Activated CD4-positive, alpha-beta T cell treated with anti-CD3 and anti-CD28 coated beads for 36 hours (primary cell): ENCODE measurements at regions not wholly inside any gene's neighbourhood (a gene's known extent, or its start where the extent isn't known, plus 50 kb on each side); places are given as distances from the start of the nearest gene placed in this dataset.

Experiments used
- ATAC-seq: fragments of 200-7000 bp; cut with Tn5 transposase; one replicate; pipeline ENCODE4 v1.10.0; 2021; ENCODE audit warnings: mild to moderate bottlenecking, moderate library complexity
- CTCF ChIA-PET: fragments of 350-600 bp; sonication (Branson Sonifier 250); formaldehyde crosslinking; loops from one replicate; lab custom pipeline; 2021; ENCODE audit warnings: antibody characterized with exemption; lab: Charles Lee
- POLR2A ChIA-PET: fragments of 350-600 bp; sonication (Branson Sonifier 250); formaldehyde crosslinking; loops from one replicate; lab custom pipeline; 2021; ENCODE audit warnings: antibody characterized with exemption, inconsistent platforms; lab: Charles Lee
- DNase-seq: peaks from one replicate; pipeline ENCODE4 v3.0.0-alpha.2; 2020
- H3K27ac Mint-ChIP-seq: one replicate; pipeline ENCODE4 v1.8.0; 2021; ENCODE audit warnings: mixed read lengths
- H3K27me3 Mint-ChIP-seq: one replicate; pipeline ENCODE4 v1.8.0; 2021; ENCODE audit warnings: mixed read lengths
- H3K36me3 Mint-ChIP-seq: one replicate; pipeline ENCODE4 v1.8.0; 2021; ENCODE audit warnings: low read depth, mixed read lengths
- H3K4me1 Mint-ChIP-seq: one replicate; pipeline ENCODE4 v1.8.0; 2021; ENCODE audit warnings: mixed read lengths
- H3K4me3 Mint-ChIP-seq: one replicate; pipeline ENCODE4 v1.8.0; 2021; ENCODE audit warnings: mild to moderate bottlenecking, moderate library complexity, mixed read lengths
- H3K9me3 Mint-ChIP-seq: one replicate; pipeline ENCODE4 v1.8.0; 2021; ENCODE audit warnings: low read depth, mixed read lengths
- intact Hi-C, 2 experiments: fragments of 100-400 bp; cut with DNase I in 1 of 2; cut with micrococcal nuclease in 1 of 2; formaldehyde crosslinking; loops; one replicate each; pipeline versions ENCODE4 v1.14.2 to v1.15.1; 2022 to 2024; cut with DNase I, micrococcal nuclease

DNA sequence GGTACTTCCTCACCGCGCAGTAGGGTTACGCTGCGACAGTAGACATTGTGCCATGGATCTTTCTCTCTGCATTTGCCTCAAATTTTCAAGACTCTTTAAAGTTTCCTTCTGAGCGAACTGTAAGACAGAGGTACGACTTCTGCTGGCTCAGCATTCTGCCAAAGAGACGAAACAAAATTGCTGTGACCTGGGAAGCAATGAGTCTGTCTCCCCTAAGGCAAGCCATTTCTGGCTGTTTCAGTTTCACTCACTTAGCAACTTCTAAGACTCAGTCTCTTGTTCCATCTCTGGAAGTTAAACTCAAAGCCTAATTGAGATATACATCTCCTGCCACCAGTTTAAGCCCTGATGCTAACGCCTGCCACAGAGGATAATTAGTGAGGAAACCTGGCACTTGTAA lies 510.9 kb upstream of the DAB1 start:
- Mint-ChIP-seq H3K27ac (no peak overlapping the region), H3K27me3 (peaks cover 2% of the 10 kb centered on the region), H3K4me1 (no peaks in the 10 kb centered on the region), H3K36me3 (no peaks in the 10 kb centered on the region), H3K9me3 (peaks cover 2% of the 10 kb centered on the region), H3K4me3 (no peak overlapping the region)
- ChIA-PET POLR2A (no interaction called here), CTCF (no interaction called here)
- intact Hi-C loops = no loop called here
- no peak for DNase-seq
- no peak for ATAC-seq

DNA sequence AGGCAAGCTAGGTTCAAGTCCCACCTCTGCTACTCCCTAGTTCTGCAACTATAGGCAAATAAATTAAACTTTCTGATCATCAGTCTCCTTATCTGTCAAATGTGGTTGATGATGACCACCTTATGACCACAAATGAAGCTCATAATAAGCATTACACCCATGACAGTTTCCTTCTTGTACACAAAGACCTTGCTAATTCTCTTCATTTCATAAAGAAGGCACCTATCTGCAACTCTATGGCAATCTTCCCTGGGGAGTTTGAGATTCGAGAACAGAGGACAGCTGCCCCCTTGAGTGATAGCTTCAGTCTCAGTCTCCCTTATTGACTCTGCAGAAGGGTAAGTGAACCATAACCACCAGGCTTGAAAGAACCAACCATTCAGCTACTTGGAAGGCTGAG lies 503.1 kb upstream of the DAB1 start:
- intact Hi-C loops = no loop called here
- DNase-seq (no peak), ATAC-seq (no peak)
- Mint-ChIP-seq H3K27me3 (no peaks in the 10 kb centered on the region), H3K36me3 (no peaks in the 10 kb centered on the region), H3K27ac (no peak overlapping the region), H3K4me3 (no peak overlapping the region), H3K9me3 (no peaks in the 10 kb centered on the region), H3K4me1 (no peaks in the 10 kb centered on the region)
- ChIA-PET CTCF (no interaction called here), POLR2A (no interaction called here)

DNA sequence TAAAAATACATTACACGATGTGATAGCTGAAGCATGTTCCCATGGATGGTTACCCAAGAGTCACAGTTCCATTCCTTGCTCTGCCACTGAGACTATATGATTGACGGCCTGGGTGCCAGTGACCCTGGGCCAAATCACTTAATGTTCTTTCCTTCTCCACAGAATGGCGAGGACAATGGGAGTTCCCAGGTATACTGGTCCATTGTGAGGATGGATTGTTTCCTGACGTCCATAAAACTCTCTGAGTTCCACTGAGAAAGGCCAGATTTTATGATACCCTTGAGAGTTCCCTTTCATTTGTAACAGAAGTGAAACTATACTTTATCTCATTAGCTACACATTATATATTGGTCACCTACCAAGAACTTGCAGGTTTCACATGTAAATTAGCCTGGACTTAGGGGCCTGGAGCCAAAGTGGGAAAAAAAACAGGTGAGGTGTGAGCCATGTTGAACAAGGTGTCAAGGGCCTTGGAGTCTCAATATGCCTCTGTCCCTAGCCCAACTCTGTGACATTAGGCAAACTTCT lies 502.2 kb upstream of the DAB1 start:
- Mint-ChIP-seq H3K4me1 (no peaks in the 10 kb centered on the region), H3K36me3 (no peaks in the 10 kb centered on the region), H3K27me3 (no peaks in the 10 kb centered on the region), H3K9me3 (no peaks in the 10 kb centered on the region), H3K27ac (no peak overlapping the region), H3K4me3 (no peak overlapping the region)
- ChIA-PET POLR2A (no interaction called here), CTCF (no interaction called here)
- intact Hi-C loops = no loop called here
- ATAC-seq = no peak
- DNase-seq = no peak

DNA sequence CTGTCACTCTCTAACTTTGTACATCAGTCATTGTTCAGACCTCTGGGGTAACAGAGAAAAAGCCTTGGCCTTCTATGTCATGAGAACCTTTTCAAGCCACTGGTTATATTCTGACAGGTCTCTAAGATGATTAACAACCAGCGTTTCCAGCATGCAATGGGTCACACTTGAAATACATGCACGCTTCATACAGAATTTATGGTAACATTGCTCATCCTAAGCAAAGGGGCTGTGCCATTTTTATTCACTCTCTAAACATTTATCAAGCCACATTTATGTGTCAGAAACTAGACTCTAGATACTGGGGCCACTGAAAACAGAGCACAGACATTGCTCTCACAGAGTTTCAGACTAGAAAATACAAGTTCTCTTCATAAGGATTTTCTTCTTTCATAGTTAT lies 501.4 kb upstream of the DAB1 start:
- Mint-ChIP-seq H3K36me3 (no peaks in the 10 kb centered on the region), H3K27me3 (no peaks in the 10 kb centered on the region), H3K4me3 (no peak overlapping the region), H3K4me1 (no peaks in the 10 kb centered on the region), H3K9me3 (no peaks in the 10 kb centered on the region), H3K27ac (no peak overlapping the region)
- ChIA-PET CTCF (no interaction called here), POLR2A (no interaction called here)
- ATAC-seq = no peak
- intact Hi-C loops = no loop called here
- no peak for DNase-seq

DNA sequence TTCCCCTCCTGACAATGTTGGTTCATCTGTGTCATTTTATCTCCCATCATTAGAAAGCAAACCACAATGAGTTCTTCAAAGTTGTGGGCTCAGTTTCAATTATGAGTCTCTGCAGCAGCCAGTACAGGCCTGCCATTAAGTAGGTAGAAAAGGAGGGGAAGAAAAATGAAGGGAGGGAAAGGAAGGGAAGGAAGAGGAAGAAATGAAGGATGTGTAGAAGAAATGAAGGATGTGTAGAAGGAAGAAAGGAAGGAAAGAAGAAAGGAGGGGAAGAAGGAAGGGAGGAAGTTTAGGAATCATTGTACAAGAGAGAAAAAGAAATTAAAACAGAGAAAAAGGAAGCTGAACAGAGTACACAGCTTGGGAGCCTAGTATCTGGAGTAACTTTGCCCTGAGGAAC lies 498.3 kb upstream of the DAB1 start:
- Mint-ChIP-seq H3K4me3 (no peak overlapping the region), H3K4me1 (no peaks in the 10 kb centered on the region), H3K27me3 (no peaks in the 10 kb centered on the region), H3K9me3 (no peaks in the 10 kb centered on the region), H3K36me3 (no peaks in the 10 kb centered on the region), H3K27ac (no peak overlapping the region)
- CTCF ChIA-PET = no interaction called here
- no peak for DNase-seq
- POLR2A ChIA-PET = no interaction called here
- no peak for ATAC-seq
- intact Hi-C loops = no loop called here

DNA sequence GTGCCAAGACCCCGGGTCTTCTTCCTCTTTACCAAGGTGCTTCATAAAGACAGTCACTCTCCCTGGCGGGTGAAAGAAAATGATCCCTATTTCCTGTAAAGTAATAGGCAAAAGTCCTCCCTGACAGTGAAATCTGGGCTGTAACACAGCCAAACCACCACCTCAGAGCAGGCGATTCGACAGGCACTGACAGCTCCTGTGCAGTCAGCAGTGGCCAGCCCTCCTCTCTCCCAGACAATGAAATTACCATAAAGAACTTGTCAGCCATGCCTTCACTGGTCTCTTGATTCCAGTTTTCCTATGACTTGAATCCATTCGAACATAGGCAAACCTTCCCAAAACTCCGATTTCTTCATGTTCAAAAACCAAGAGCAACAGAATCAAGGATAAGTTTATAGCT lies 492.2 kb upstream of the DAB1 start:
- intact Hi-C loops = no loop called here
- DNase-seq = no peak
- no peak overlapping the region for H3K4me3 Mint-ChIP-seq
- no peaks in the 10 kb centered on the region for H3K4me1 Mint-ChIP-seq
- H3K36me3 Mint-ChIP-seq = no peaks in the 10 kb centered on the region
- POLR2A ChIA-PET = no interaction called here
- no peaks in the 10 kb centered on the region for H3K9me3 Mint-ChIP-seq
- no peak for ATAC-seq
- H3K27me3 Mint-ChIP-seq = peaks cover 4% of the 10 kb centered on the region
- no peak overlapping the region for H3K27ac Mint-ChIP-seq
- CTCF ChIA-PET = no interaction called here

DNA sequence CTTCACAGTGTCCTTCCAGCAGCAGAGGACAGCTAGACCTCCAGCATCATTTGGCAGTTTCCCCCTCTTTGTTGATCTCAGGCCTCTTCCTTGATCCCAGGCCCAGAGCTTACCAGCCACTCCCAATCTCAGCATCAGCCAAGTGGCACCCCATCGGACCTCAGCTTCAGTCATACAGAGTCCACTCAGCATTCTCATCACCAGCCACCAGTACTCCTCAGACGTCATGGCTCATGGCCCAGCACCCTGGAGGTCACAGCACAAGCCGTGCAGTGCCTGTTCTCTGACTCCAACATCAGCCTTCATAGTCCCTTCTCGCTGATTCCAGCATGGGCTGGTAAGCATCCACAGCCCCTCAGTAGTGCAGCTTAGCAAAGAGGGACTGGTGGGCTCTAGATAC lies 487.6 kb upstream of the DAB1 start:
- no peaks in the 10 kb centered on the region for H3K9me3 Mint-ChIP-seq
- ChIA-PET POLR2A (no interaction called here), CTCF (no interaction called here)
- no peak for ATAC-seq
- no peak overlapping the region for H3K27ac Mint-ChIP-seq
- H3K27me3 Mint-ChIP-seq = peaks cover 7% of the 10 kb centered on the region
- no peaks in the 10 kb centered on the region for H3K4me1 Mint-ChIP-seq
- no peak for DNase-seq
- intact Hi-C loops = no loop called here
- H3K4me3 Mint-ChIP-seq = no peak overlapping the region
- no peaks in the 10 kb centered on the region for H3K36me3 Mint-ChIP-seq

DNA sequence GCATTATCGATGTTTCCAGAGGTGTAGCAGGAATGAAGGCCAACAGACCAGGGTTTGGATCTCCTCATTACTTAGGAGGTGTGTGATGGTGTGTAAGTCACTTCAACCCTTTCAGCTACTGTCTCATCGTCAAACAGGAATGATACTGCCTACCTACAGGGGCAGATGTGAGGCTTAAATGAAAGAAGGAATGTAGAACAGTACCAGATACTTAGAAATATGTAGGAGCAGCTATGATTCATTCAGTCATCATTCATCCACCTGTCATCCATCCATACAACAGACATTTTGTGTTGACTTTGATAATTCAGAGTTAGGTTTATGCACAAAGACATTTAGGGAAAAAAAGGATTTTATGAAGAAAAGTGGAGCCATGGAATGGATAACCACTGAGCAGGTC lies 486.9 kb upstream of the DAB1 start:
- Mint-ChIP-seq H3K4me1 (no peaks in the 10 kb centered on the region), H3K9me3 (no peaks in the 10 kb centered on the region), H3K36me3 (no peaks in the 10 kb centered on the region), H3K27me3 (peaks cover 7% of the 10 kb centered on the region), H3K27ac (no peak overlapping the region), H3K4me3 (no peak overlapping the region)
- intact Hi-C loops = no loop called here
- no peak for DNase-seq
- POLR2A ChIA-PET = no interaction called here
- ATAC-seq = no peak
- CTCF ChIA-PET = no interaction called here

DNA sequence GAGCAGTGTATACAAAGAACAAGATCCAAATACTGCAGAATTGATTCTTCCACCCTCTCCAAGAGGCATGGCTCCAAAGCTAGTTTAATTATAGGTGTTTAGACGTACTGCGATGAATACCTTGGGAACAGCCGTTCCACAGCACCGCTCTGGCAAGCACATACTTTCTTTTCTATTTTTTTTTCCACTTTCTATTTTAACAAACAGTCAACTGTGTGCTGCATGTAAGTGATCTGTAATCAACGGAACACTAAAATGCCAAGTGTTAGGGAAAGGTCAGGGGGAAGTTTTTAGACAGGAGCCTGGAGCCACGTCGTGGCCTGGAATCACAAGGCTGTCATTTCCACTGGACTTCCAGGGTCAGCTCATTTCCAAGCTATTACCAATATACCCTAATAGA lies 486.4 kb upstream of the DAB1 start:
- Mint-ChIP-seq H3K4me3 (no peak overlapping the region), H3K36me3 (no peaks in the 10 kb centered on the region), H3K27me3 (peaks cover 7% of the 10 kb centered on the region), H3K27ac (no peak overlapping the region), H3K9me3 (no peaks in the 10 kb centered on the region), H3K4me1 (no peaks in the 10 kb centered on the region)
- ChIA-PET CTCF (no interaction called here), POLR2A (no interaction called here)
- no peak for ATAC-seq
- intact Hi-C loops = no loop called here
- no peak for DNase-seq

DNA sequence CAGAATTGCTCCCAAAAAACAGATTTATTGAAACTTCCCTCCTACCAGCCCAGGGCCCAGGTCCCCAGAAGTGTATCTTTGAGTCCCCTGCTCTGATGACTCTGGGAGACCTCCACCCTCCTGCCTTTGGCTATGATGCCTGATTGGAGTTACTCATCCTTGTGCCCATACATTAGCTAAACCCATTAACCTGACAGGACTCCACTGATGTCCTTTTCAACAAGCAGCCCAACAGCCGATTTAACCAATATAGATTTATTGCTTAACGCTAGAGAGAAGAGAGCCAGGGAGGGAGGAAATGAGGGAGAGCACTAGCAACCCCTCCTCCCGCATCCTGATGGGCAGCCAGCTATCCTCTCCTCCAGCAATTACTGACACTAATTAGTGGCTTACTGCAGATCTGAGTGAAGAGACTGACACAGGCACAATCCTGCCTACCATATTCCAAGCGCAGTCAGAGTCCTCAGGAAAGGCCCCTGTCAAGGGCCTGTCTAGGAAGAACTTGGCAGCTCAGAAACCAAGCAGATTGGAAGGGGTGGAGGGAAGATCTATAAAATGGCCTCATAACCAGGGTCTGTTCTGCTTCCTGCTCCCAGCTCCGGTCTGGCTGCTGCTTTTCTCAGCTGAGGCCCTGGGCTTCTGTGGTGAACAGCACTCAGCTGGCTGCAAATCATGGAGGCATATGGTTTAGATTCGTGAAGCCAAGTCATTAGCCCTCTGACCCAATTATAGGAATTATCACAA lies 484.5 kb upstream of the DAB1 start:
- CTCF ChIA-PET = no interaction called here
- ATAC-seq (no peak), DNase-seq (no peak)
- intact Hi-C loops = no loop called here
- Mint-ChIP-seq H3K27me3 (peaks cover 7% of the 10 kb centered on the region), H3K4me1 (no peaks in the 10 kb centered on the region), H3K27ac (no peak overlapping the region), H3K9me3 (no peaks in the 10 kb centered on the region), H3K4me3 (no peak overlapping the region), H3K36me3 (no peaks in the 10 kb centered on the region)
- POLR2A ChIA-PET = no interaction called here

DNA sequence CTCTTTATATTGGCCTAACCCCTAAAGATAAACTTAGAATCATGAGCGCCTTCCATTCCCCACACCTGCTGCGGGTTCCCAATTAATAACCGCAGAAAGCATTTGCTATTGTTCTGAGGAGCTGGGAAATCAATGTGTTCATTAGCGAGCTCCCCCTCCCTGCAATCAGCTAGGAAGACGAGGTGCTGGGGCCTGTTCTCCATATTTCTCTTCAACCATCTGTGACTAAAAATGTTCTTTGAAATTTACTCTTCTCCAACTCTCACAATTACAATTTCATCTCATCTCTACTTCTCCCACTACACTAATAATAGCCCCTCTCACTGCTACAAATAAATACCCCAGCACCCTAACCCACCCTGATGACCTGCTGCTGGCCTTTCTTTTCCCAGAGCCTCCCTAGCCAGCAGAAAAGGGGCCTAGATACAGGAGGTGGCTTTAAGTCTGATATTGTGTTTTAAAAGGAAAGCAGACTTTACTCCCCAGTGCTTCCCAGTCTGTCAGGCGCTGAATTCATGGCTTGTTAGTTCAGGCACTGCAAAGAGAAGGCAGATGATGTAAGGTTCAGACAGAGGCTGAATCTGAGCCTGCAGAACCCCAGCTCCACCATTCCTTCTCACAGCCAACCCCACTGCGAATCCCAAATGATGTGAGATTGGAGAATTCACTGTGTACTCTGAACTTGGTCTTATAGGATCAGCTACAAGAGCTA lies 477.5 kb upstream of the DAB1 start:
- H3K9me3 Mint-ChIP-seq = no peaks in the 10 kb centered on the region
- no peak overlapping the region for H3K27ac Mint-ChIP-seq
- H3K36me3 Mint-ChIP-seq = no peaks in the 10 kb centered on the region
- H3K4me1 Mint-ChIP-seq = no peaks in the 10 kb centered on the region
- peaks cover 3% of the 10 kb centered on the region for H3K27me3 Mint-ChIP-seq
- intact Hi-C loops = no loop called here
- ChIA-PET CTCF (no interaction called here), POLR2A (no interaction called here)
- DNase-seq (no peak), ATAC-seq (no peak)
- H3K4me3 Mint-ChIP-seq = no peak overlapping the region

DNA sequence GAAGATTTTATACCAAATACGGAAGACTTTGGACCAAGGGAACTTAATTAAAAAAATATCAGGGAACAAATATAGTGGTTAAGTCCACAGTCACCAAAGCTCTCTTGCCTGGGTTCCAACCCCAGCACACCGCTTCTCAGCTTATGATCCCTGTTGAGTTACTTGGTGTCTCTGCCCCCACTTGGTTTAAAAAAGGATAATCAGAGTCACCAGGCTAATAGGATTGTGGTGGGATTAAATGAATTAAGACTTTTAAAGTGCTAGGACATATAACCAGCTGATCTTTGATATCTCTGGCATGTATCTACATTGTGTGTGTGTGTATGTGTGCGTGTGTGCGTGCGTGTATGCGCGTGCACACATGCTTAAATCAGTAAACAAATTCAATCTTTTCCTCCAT lies 474.7 kb upstream of the DAB1 start:
- no peaks in the 10 kb centered on the region for H3K9me3 Mint-ChIP-seq
- H3K36me3 Mint-ChIP-seq = no peaks in the 10 kb centered on the region
- H3K4me3 Mint-ChIP-seq = no peak overlapping the region
- H3K4me1 Mint-ChIP-seq = no peaks in the 10 kb centered on the region
- CTCF ChIA-PET = interaction anchor here (1.2 to 1.3 kb wide), 2 partner anchors 10 to 18 kb away, joined by 3 read pairs; no protein-coding TSS in a partner anchor
- peaks cover 8% of the 10 kb centered on the region for H3K27me3 Mint-ChIP-seq
- intact Hi-C loops = no loop called here
- ATAC-seq (no peak), DNase-seq (no peak)
- POLR2A ChIA-PET = no interaction called here
- no peak overlapping the region for H3K27ac Mint-ChIP-seq
